HepG2 (cell line): ENCODE measurements at regions not wholly inside any gene's neighbourhood (a gene's known extent, or its start where the extent isn't known, plus 50 kb on each side); places are given as distances from the start of the nearest gene placed in this dataset.

Source experiments
- ATAC-seq: fragments of 200-7000 bp; cut with Tn5 transposase; 3 replicates; pipeline ENCODE4 v1.9.1; 2020; ENCODE audit warnings: mild to moderate bottlenecking, moderate library complexity
- BruUV-seq: library from RNA; stranded (reverse); fragments of 400-500 nt; replicated peaks from 2 replicates; lab custom pipeline; 2021; lab: Mats Ljungman, UMichigan
- CTCF ChIA-PET: fragments of 300-600 bp; formaldehyde crosslinking; extraction: SDS; loops from one replicate; lab custom pipeline; 2021; ENCODE audit warnings: low total read pairs, inconsistent platforms, low intra/inter-chr PET ratio; lab: Yijun Ruan, JAX
- POLR2A ChIA-PET: fragments of 350-600 bp; sonication (Branson Sonifier 250); formaldehyde crosslinking; loops from one replicate; lab custom pipeline; 2020; ENCODE audit warnings: antibody characterized with exemption, inconsistent platforms; lab: Yijun Ruan, JAX
- DNase-seq: peaks from one replicate; pipeline ENCODE4 v3.0.0-alpha.2; 2015; ENCODE audit warnings: low spot score
- FAIRE-seq: peaks from 3 replicates; lab custom pipeline; 2011; peaks lifted over from hg19 to GRCh38; lab: Jason Lieb, UNC
- H2AFZ ChIP-seq: one replicate; pipeline ENCODE4 v1.6.1; 2011; ENCODE audit warnings: low read length, inconsistent platforms
- H3K27ac ChIP-seq: fragments of 300-600 bp; 3 replicates; pipeline ENCODE4 v1.8.0; 2011; ENCODE audit warnings: mixed run types, mild to moderate bottlenecking, mixed read lengths, low read length, inconsistent platforms; ENCODE audit not compliant: insufficient read depth; ENCODE audit errors: extremely low read length
- H3K27me3 ChIP-seq, 2 experiments: fragments of 200-600 bp in 1 of 2; 2 replicates in 1 of 2; 3 replicates in 1 of 2; pipeline versions ENCODE4 v1.6.0 to v1.8.0; 2011; ENCODE audit warnings: low read length in 2 of 2, mild to moderate bottlenecking in 2 of 2, moderate library complexity in 2 of 2, inconsistent platforms in 1 of 2; ENCODE audit not compliant: insufficient read depth in 2 of 2, control insufficient read depth in 1 of 2
- H3K36me3 ChIP-seq, 2 experiments: fragments of 200-600 bp in 1 of 2; replicated peaks in 1 of 2; 2 replicates in 1 of 2; 3 replicates in 1 of 2; pipeline versions ENCODE4 v1.5.1 to v1.8.0; 2011; ENCODE audit warnings: low read length in 2 of 2, inconsistent platforms in 1 of 2; ENCODE audit not compliant: insufficient read depth in 2 of 2, control insufficient read depth in 1 of 2
- H3K4me1 ChIP-seq: 2 replicates; pipeline ENCODE4 v1.5.1; 2012; ENCODE audit warnings: low read length, inconsistent platforms; ENCODE audit not compliant: insufficient read depth
- H3K4me2 ChIP-seq: 2 replicates; pipeline ENCODE4 v1.6.0; 2011; ENCODE audit warnings: low read depth, low read length, inconsistent platforms
- H3K4me3 ChIP-seq, 3 experiments: fragments of 200-600 bp in 1 of 3; sonication (generic), shearing (Covaris generic) in 1 of 3; replicated peaks in 1 of 3; 2 replicates each; pipeline ENCODE4 v1.5.1; 2011 to 2016; ENCODE audit warnings: low read length in 3 of 3, inconsistent platforms in 2 of 3, low read depth in 2 of 3, mild to moderate bottlenecking in 2 of 3, control low read depth in 1 of 3, mixed read lengths in 1 of 3; ENCODE audit not compliant: insufficient read depth in 1 of 3
- H3K79me2 ChIP-seq: one replicate; pipeline ENCODE4 v1.6.1; 2011; ENCODE audit warnings: low read length, inconsistent platforms; ENCODE audit not compliant: insufficient read depth
- H3K9ac ChIP-seq: 2 replicates; pipeline ENCODE4 v1.6.0; 2011; ENCODE audit warnings: mild to moderate bottlenecking, low read depth, low read length, inconsistent platforms; ENCODE audit not compliant: insufficient read depth
- H3K9me3 ChIP-seq: 2 replicates; pipeline ENCODE4 v1.5.1; 2012; ENCODE audit warnings: mild to moderate bottlenecking, low read length
- H4K20me1 ChIP-seq: 2 replicates; pipeline ENCODE4 v1.6.0; 2011; ENCODE audit warnings: inconsistent platforms, mild to moderate bottlenecking, low read length, moderate library complexity; ENCODE audit not compliant: insufficient read depth
- BCL6 ChIP-seq: IDR thresholded peaks from 2 replicates; pipeline ENCODE4 v1.6.1; 2016; ENCODE audit warnings: missing genetic modification reagents, missing compliant biosample characterization
- FLYWCH1 ChIP-seq: sonication (generic); formaldehyde crosslinking; IDR thresholded peaks from 2 replicates; pipeline ENCODE4 v1.8.1; 2023; ENCODE audit warnings: mild to moderate bottlenecking, missing genetic modification reagents
- FOXP1 ChIP-seq, 2 experiments: fragments of 450-650 bp in 1 of 2; IDR thresholded peaks; 2 replicates each; pipeline ENCODE4 v1.6.1; 2017 to 2018; ENCODE audit warnings: antibody characterized with exemption in 1 of 2
- KMT2B ChIP-seq: IDR thresholded peaks from 2 replicates; pipeline ENCODE4 v1.6.1; 2016; ENCODE audit warnings: missing genetic modification reagents, missing compliant biosample characterization
- NFIB ChIP-seq: sonication (generic); formaldehyde crosslinking; IDR thresholded peaks from 2 replicates; pipeline ENCODE4 v1.9.0; 2021; ENCODE audit warnings: missing genetic modification reagents, mild to moderate bottlenecking, borderline replicate concordance
- SIN3A ChIP-seq: IDR thresholded peaks from 2 replicates; pipeline ENCODE4 v1.6.1; 2011; ENCODE audit warnings: low read depth, mild to moderate bottlenecking, control low read depth, low read length, borderline replicate concordance
- SNAI1 ChIP-seq: sonication (generic); formaldehyde crosslinking; IDR thresholded peaks from 2 replicates; pipeline ENCODE4 v1.5.0; 2020; ENCODE audit warnings: mild to moderate bottlenecking, missing genetic modification reagents, borderline replicate concordance
- ZNF326 ChIP-seq: sonication (generic); formaldehyde crosslinking; IDR thresholded peaks from 2 replicates; pipeline ENCODE4 v1.4.0; 2020; ENCODE audit warnings: missing genetic modification reagents, borderline replicate concordance
- ZNF501 ChIP-seq: sonication (generic); formaldehyde crosslinking; IDR thresholded peaks from 2 replicates; pipeline ENCODE4 v1.5.1; 2020; ENCODE audit warnings: mild to moderate bottlenecking, moderate library complexity, missing genetic modification reagents
- ZNF816 ChIP-seq: sonication (generic); formaldehyde crosslinking; IDR thresholded peaks from 2 replicates; pipeline ENCODE4 v1.8.0; 2022; ENCODE audit warnings: missing genetic modification reagents, mild to moderate bottlenecking, borderline replicate concordance
- ZNF878 ChIP-seq: sonication (generic); formaldehyde crosslinking; IDR thresholded peaks from 2 replicates; pipeline ENCODE4 v1.8.1; 2023; ENCODE audit warnings: mild to moderate bottlenecking, missing genetic modification reagents, moderate library complexity
- WGBS: methylation state at CpG from one replicate; pipeline ENCODE4 v1.1.6; 2017; ENCODE audit warnings: low lambda C conversion rate; 5-methylcytosine and 5-hydroxymethylcytosine counted together
- in situ Hi-C: cut with HindIII; loops from 2 replicates; pipeline ENCODE4 v1.10.0; 2017; ENCODE audit warnings: low pct_unique_long_range_greater_than_20kb; ENCODE audit not compliant: extremely low pct_ligation_motif_present
- intact Hi-C: fragments of 100-400 bp; cut with micrococcal nuclease; formaldehyde crosslinking; loops from one replicate; pipeline ENCODE4 v1.10.0; 2022; ENCODE audit not compliant: unreplicated experiment
- TF ChIP-seq, protein P1 (sequence below): sonication (generic); formaldehyde crosslinking; IDR thresholded peaks from 2 replicates; pipeline ENCODE4 v1.5.0; 2020; ENCODE audit warnings: mild to moderate bottlenecking, missing genetic modification reagents
- TF ChIP-seq, protein P2 (sequence below): sonication (generic); formaldehyde crosslinking; IDR thresholded peaks from 2 replicates; pipeline ENCODE4 v1.5.0; 2020; ENCODE audit warnings: mild to moderate bottlenecking, missing genetic modification reagents, borderline replicate concordance
- TF ChIP-seq, protein P3 (sequence below): sonication (generic); formaldehyde crosslinking; IDR thresholded peaks from 2 replicates; pipeline ENCODE4 v1.4.0; 2020; ENCODE audit warnings: mild to moderate bottlenecking, low read depth, missing genetic modification reagents
- TF ChIP-seq, protein P4 (sequence below): sonication (generic); formaldehyde crosslinking; IDR thresholded peaks from 2 replicates; pipeline ENCODE4 v1.4.0; 2020; ENCODE audit warnings: missing genetic modification reagents

DNA sequence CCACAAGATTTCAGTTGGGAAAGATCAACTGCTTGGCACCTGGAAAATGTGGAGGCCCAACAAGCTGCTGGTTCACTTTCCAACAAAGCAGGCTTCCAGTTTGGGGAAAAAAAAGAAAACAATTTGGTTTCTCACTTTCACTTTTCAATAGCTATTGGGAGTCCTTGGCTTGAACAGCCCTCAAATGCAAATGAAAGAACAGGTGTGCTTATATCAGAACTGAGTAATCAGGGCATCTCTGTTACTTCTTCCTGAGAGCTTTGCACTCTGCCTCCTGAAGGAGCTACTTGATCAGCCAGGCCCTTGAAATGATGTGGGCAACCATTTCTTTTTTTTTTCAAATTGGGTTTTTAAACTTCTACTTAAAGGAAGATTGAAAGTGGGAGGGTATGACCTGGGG, 73.5 kb downstream of the MFAP3 start (continued):
- TF ChIP-seq, protein P1, sequence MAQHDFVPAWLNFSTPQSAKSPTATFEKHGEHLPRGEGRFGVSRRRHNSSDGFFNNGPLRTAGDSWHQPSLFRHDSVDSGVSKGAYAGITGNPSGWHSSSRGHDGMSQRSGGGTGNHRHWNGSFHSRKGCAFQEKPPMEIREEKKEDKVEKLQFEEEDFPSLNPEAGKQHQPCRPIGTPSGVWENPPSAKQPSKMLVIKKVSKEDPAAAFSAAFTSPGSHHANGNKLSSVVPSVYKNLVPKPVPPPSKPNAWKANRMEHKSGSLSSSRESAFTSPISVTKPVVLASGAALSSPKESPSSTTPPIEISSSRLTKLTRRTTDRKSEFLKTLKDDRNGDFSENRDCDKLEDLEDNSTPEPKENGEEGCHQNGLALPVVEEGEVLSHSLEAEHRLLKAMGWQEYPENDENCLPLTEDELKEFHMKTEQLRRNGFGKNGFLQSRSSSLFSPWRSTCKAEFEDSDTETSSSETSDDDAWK (CRISPR knock-in tag) = no peak
- no peak for TF ChIP-seq ZNF816 (CRISPR knock-in tag)
- TF ChIP-seq ZNF878 (CRISPR knock-in tag) = no peak
- no peak for TF ChIP-seq ZNF326 (CRISPR knock-in tag)
- TF ChIP-seq BCL6 (CRISPR knock-in tag) = no peak
- TF ChIP-seq NFIB (CRISPR knock-in tag) = no peak
- no peak for TF ChIP-seq FLYWCH1 (CRISPR knock-in tag)

DNA sequence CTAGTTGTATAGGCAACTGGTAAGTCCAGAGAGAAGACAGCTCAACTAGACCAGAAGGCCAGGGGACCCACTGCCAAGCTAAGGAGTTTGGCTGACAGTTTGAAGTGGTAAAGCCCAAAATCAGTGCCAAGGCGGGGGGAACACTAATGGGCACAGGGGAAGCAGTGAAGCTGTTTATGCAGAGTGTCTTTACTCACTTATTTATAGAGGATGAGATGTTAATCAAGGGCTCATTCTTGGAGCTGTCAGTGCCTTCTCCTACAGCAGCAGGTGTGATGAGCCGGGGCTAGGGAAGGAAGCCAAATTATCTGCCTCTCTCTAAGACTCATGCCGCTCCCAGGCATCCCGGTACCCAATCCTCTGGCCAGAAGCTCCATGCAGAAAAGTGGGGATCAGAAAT, 75.2 kb upstream of the GALNT10 start:
- POLR2A ChIA-PET = no interaction called here
- WGBS = 0% methylated on average over 4 of the region's 4 CpGs
- no peak overlapping the region for H2AFZ ChIP-seq
- no peaks in the 10 kb centered on the region for H4K20me1 ChIP-seq
- peaks cover 0 to 9% of the 10 kb centered on the region in 2 experiments; a peak in 1 of 5 replicates for H3K27me3 ChIP-seq
- in situ Hi-C loops = no loop called here
- ATAC-seq (no peak), DNase-seq (no peak), FAIRE-seq (no peak)
- CTCF ChIA-PET = no interaction called here
- no peaks in the 10 kb centered on the region for H3K4me1 ChIP-seq
- no peak overlapping the region for H3K27ac ChIP-seq
- H3K4me2 ChIP-seq = no peak overlapping the region
- no peak overlapping the region for H3K4me3 ChIP-seq
- H3K36me3 ChIP-seq = no peaks in the 10 kb centered on the region
- H3K9me3 ChIP-seq = no peaks in the 10 kb centered on the region
- BruUV-seq = no TSS peak
- intact Hi-C loops = no loop called here
- H3K9ac ChIP-seq = no peak overlapping the region
- H3K79me2 ChIP-seq = no peaks in the 10 kb centered on the region
- no peak for TF ChIP-seq SNAI1 (CRISPR knock-in tag)
- TF ChIP-seq KMT2B = no peak
- TF ChIP-seq, protein P2, sequence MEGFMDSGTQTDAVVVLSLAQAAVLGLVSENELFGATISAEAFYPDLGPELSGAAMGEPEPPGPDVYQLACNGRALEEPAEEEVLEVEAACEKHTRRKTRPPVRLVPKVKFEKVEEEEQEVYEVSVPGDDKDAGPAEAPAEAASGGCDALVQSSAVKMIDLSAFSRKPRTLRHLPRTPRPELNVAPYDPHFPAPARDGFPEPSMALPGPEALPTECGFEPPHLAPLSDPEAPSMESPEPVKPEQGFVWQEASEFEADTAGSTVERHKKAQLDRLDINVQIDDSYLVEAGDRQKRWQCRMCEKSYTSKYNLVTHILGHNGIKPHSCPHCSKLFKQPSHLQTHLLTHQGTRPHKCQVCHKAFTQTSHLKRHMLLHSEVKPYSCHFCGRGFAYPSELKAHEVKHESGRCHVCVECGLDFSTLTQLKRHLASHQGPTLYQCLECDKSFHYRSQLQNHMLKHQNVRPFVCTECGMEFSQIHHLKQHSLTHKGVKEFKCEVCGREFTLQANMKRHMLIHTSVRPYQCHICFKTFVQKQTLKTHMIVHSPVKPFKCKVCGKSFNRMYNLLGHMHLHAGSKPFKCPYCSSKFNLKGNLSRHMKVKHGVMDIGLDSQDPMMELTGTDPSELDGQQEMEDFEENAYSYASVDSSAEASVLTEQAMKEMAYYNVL (CRISPR knock-in tag) = no peak
- no peak for TF ChIP-seq ZNF501 (CRISPR knock-in tag)
- TF ChIP-seq, protein P3, sequence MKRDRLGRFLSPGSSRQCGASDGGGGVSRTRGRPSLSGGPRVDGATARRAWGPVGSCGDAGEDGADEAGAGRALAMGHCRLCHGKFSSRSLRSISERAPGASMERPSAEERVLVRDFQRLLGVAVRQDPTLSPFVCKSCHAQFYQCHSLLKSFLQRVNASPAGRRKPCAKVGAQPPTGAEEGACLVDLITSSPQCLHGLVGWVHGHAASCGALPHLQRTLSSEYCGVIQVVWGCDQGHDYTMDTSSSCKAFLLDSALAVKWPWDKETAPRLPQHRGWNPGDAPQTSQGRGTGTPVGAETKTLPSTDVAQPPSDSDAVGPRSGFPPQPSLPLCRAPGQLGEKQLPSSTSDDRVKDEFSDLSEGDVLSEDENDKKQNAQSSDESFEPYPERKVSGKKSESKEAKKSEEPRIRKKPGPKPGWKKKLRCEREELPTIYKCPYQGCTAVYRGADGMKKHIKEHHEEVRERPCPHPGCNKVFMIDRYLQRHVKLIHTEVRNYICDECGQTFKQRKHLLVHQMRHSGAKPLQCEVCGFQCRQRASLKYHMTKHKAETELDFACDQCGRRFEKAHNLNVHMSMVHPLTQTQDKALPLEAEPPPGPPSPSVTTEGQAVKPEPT (CRISPR knock-in tag) = no peak
- TF ChIP-seq, protein P4, sequence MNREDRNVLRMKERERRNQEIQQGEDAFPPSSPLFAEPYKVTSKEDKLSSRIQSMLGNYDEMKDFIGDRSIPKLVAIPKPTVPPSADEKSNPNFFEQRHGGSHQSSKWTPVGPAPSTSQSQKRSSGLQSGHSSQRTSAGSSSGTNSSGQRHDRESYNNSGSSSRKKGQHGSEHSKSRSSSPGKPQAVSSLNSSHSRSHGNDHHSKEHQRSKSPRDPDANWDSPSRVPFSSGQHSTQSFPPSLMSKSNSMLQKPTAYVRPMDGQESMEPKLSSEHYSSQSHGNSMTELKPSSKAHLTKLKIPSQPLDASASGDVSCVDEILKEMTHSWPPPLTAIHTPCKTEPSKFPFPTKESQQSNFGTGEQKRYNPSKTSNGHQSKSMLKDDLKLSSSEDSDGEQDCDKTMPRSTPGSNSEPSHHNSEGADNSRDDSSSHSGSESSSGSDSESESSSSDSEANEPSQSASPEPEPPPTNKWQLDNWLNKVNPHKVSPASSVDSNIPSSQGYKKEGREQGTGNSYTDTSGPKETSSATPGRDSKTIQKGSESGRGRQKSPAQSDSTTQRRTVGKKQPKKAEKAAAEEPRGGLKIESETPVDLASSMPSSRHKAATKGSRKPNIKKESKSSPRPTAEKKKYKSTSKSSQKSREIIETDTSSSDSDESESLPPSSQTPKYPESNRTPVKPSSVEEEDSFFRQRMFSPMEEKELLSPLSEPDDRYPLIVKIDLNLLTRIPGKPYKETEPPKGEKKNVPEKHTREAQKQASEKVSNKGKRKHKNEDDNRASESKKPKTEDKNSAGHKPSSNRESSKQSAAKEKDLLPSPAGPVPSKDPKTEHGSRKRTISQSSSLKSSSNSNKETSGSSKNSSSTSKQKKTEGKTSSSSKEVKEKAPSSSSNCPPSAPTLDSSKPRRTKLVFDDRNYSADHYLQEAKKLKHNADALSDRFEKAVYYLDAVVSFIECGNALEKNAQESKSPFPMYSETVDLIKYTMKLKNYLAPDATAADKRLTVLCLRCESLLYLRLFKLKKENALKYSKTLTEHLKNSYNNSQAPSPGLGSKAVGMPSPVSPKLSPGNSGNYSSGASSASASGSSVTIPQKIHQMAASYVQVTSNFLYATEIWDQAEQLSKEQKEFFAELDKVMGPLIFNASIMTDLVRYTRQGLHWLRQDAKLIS (CRISPR knock-in tag) = no peak
- no peak for TF ChIP-seq SIN3A
- no peak for TF ChIP-seq FOXP1 (IDR thresholded peaks at IDR 0.05)
- no peak for TF ChIP-seq FOXP1 (CRISPR knock-in tag; IDR thresholded peaks at IDR 0.05)
